ENCODE measurements at regions not wholly inside any gene's neighbourhood (a gene's known extent, or its start where the extent isn't known, plus 50 kb on each side); places are given as distances from the start of the nearest gene placed in this dataset.
"Not testable (repeated sequence)": the region's sequence is repeated elsewhere in the genome, so short reads cannot be mapped to it uniquely, and the experiment has no call there.

DNA sequence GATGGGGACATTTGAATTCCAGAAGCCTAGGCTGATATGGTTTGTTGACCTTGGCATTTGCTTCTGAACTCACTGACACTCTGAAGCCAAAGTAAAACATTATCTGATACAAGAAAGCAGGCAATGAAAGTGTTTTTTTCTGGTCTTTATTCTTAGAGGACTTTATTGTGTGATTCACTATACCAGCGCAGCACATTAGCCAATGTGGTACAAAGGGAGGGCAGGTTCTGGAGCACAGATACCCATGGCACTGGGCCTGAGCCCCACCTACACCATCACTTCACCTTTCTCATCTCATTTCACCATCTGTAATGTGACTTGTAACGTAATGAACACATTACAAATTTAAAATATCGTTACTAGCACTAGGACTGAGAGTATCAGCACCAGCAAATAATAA, 89.7 kb upstream of the ZNF366 start:
- no peak for DNase-seq (ENCODE audit: low read depth)
- TF ChIP-seq CTCF (IDR thresholded peaks at IDR 0.05; ENCODE audit: control insufficient read depth, insufficient read depth, low read depth, low read length, missing control alignments), result no peak

GRCh38 chr5:72588640-72589039, 81.4 kb upstream of the ZNF366 start:
- no peak for DNase-seq (ENCODE audit: low read depth)
- no peak overlapping the region for H3K4me3 ChIP-seq (ENCODE audit: control insufficient read depth, low read depth, low read length)
- TF ChIP-seq CTCF (IDR thresholded peaks at IDR 0.05; ENCODE audit: control insufficient read depth, insufficient read depth, low read depth, low read length, missing control alignments), result no peak

More for the DNA sequence above, 89.7 kb upstream of the ZNF366 start:
- H3K4me3 ChIP-seq (ENCODE audit: control insufficient read depth, low read depth, low read length), result no peak overlapping the region

GRCh38 chr5:72587661-72588308, 80.6 kb upstream of the ZNF366 start:
- TF ChIP-seq CTCF (IDR thresholded peaks at IDR 0.05; ENCODE audit: control insufficient read depth, insufficient read depth, low read depth, low read length, missing control alignments), result no peak
- H3K4me3 ChIP-seq (ENCODE audit: control insufficient read depth, low read depth, low read length), result no peak overlapping the region

DNA sequence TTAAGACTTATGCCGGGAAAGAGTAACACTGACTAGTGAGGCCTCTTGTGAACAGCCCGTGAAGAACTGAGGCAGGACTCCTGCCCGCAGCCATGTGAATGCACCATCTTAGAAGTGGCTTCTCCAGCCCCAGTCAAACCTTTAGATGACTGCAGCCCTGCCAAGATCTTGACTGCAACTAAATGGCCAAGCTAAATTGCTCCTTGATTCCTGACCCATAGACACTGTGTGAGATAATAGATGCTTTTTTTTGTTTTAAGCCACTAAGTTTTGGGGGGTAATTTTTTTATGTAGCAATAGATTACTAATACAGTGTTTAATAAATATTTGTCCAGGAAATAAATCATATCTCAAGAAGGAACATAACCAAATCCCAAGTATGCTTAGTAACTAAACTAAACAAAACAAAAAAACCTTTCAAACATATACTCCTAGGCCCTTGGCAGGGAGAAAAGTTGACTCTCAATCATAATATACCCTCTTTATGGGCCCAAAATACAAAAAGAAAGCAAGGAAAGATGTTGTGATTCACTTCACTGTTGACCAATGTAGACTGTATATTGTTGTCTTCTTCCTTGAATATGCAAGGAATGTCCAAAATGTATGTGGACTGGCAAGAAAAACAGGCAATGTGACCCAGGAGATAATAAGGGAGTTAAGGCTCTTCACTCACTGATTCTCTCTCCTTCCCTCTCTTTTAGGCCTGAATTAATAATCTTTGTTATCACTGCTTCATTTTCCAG, 79.7 kb upstream of the ZNF366 start:
- no peak overlapping the region for H3K4me3 ChIP-seq (ENCODE audit: control insufficient read depth, low read depth, low read length)
- TF ChIP-seq CTCF (IDR thresholded peaks at IDR 0.05; ENCODE audit: control insufficient read depth, insufficient read depth, low read depth, low read length, missing control alignments), result no peak
- no peak for DNase-seq (ENCODE audit: low read depth)

More at GRCh38 chr5:72587661-72588308, 80.6 kb upstream of the ZNF366 start:
- DNase-seq (ENCODE audit: low read depth), result no peak

DNA sequence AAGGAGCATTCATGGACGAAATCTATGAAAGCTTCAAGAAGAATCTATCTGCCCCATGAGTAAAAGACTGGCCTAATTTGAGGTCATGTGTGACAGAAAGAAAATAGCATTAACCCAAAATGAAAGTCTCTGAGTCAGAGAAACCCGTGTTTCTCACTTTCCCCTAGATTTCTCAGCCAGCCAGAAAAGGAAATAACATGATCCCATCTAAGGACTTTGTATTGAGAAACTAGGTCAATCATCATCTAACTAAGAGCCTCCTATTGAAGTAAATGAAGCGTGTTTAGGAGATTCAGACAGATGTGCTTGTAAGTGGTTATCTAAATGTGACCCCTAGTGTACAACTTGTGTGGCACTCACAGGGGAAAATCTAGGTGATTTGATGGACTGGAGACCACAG, 77.3 kb upstream of the ZNF366 start:
- TF ChIP-seq CTCF (IDR thresholded peaks at IDR 0.05; ENCODE audit: control insufficient read depth, insufficient read depth, low read depth, low read length, missing control alignments), result no peak
- H3K4me3 ChIP-seq (ENCODE audit: control insufficient read depth, low read depth, low read length), result no peak overlapping the region
- DNase-seq (ENCODE audit: low read depth), result no peak

- not testable (repeated sequence) for H3K4me3 ChIP-seq (ENCODE audit: control insufficient read depth, low read depth, low read length); DNase-seq (ENCODE audit: low read depth)
Observed at GRCh38 chr5:72579290-72579689, 72.1 kb upstream of the ZNF366 start.

DNA sequence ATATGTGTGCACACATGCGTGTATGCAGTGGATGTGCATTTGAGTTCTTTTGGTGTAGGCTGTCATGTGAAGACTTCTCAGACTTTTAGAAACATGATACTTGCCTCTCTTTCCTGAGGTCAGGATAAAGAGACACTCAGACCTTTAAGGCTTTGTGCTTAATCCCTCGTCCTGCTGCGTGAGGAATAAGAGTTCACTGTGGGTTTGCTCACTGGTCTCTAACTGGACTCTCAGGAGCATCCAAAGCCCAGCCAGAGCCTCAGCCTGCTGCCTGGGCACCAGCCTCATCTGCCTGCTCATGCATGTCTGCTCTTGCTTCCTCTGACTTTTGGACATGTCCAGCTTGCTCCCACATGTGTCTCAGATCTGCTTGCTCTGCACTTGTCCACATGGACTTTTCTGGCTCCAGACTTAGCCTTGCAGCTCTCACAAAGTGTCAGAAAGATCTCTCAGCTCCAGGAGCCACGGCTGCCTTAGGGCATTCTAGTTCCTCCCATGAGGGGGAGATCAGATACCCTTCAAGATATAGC, 65.1 kb upstream of the ZNF366 start:
- no peak overlapping the region for H3K4me3 ChIP-seq (ENCODE audit: control insufficient read depth, low read depth, low read length)
- no peak for TF ChIP-seq CTCF (IDR thresholded peaks at IDR 0.05; ENCODE audit: control insufficient read depth, insufficient read depth, low read depth, low read length, missing control alignments)
- no peak for DNase-seq (ENCODE audit: low read depth)
